OCI-LY3 (cell line): ENCODE measurements at regions not wholly inside any gene's neighbourhood (a gene's known extent, or its start where the extent isn't known, plus 50 kb on each side); places are given as distances from the start of the nearest gene placed in this dataset.

Source experiments
- H2AFZ ChIP-seq: fragments of 200-600, 300-600 bp; shearing (Covaris generic); 2 replicates; pipeline ENCODE4 v1.6.0; 2014; ENCODE audit warnings: antibody characterized with exemption, low read depth, low read length
- H3K27ac ChIP-seq: fragments of 200-600, 300-600 bp; sonication (generic); 2 replicates; pipeline ENCODE4 v1.5.1; 2014; ENCODE audit warnings: mild to moderate bottlenecking, low read length, moderate library complexity, mixed read lengths
- H3K27me3 ChIP-seq: fragments of 200-600, 300-600 bp; sonication (generic); 2 replicates; pipeline ENCODE4 v1.6.1; 2014; ENCODE audit warnings: low read depth, low read length, mixed read lengths
- H3K36me3 ChIP-seq: fragments of 200-600, 300-600 bp; sonication (generic); replicated peaks from 2 replicates; pipeline ENCODE3; 2014; ENCODE audit warnings: low read depth, low read length, mixed read lengths
- H3K4me1 ChIP-seq: fragments of 300-600, 200-600 bp; sonication (generic); 2 replicates; pipeline ENCODE4 v1.6.1; 2014; ENCODE audit warnings: low read length, mixed read lengths
- H3K4me2 ChIP-seq: fragments of 200-600, 300-600 bp; sonication (generic); 2 replicates; pipeline ENCODE4 v1.6.1; 2014; ENCODE audit warnings: low read length, mixed read lengths
- H3K4me3 ChIP-seq: fragments of 300-600, 200-600 bp; sonication (generic); 2 replicates; pipeline ENCODE4 v1.5.1; 2014; ENCODE audit warnings: antibody characterized with exemption, mild to moderate bottlenecking, low read length, moderate library complexity
- H3K79me2 ChIP-seq: fragments of 300-600, 200-600 bp; shearing (Covaris generic); 2 replicates; pipeline ENCODE4 v1.6.1; 2014; ENCODE audit warnings: mild to moderate bottlenecking, low read length, mixed read lengths
- H3K9ac ChIP-seq: fragments of 300-600, 200-600 bp; shearing (Covaris generic); 2 replicates; pipeline ENCODE4 v1.6.0; 2014; ENCODE audit warnings: mild to moderate bottlenecking, low read length, moderate library complexity
- H3K9me3 ChIP-seq: fragments of 200-600, 300-600 bp; shearing (Covaris generic); 2 replicates; pipeline ENCODE4 v1.6.1; 2014; ENCODE audit warnings: low read length, mixed read lengths; ENCODE audit not compliant: insufficient read depth
- H4K20me1 ChIP-seq: fragments of 200-600, 300-600 bp; sonication (generic); 2 replicates; pipeline ENCODE4 v1.6.1; 2016; ENCODE audit warnings: low read length, mixed read lengths; ENCODE audit not compliant: insufficient read depth
- EZH2phosphoT487 ChIP-seq: fragments of 200-600 bp; shearing (Covaris generic); IDR thresholded peaks from 2 replicates; pipeline ENCODE4 v1.6.1; 2018; ENCODE audit warnings: antibody characterized with exemption, mixed run types, low read depth
- TF ChIP-seq, protein P1 (sequence below): fragments of 200-600, 300-600 bp; sonication (generic); IDR thresholded peaks from 2 replicates; pipeline ENCODE4 v1.5.1; 2014; ENCODE audit warnings: antibody characterized with exemption, low read length, low read depth

DNA sequence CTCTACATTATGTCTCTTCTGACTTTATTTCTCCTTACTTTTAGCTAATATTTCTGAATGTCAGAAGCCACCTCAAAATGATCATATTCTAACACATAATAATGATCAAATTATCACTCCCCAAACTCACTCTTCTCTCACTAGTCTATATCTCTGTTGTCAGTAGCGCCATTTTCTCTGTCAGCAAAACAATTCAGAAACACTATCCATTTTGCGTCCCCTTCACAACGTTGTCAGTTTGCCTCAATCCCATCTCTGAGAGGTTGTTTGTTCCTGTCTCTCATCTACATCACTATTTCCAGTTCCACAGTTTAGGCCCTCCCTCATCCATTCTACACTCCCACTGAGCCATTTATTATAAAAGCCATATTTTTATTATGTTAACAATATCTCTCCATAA, 1376.3 kb upstream of the ACVR2A start:
- no peaks in the 10 kb centered on the region for H3K79me2 ChIP-seq
- no peaks in the 10 kb centered on the region for H3K27me3 ChIP-seq
- no peak overlapping the region for H3K4me3 ChIP-seq
- H3K4me2 ChIP-seq: no peak overlapping the region
- H4K20me1 ChIP-seq: no peaks in the 10 kb centered on the region
- H3K4me1 ChIP-seq: no peaks in the 10 kb centered on the region
- H3K9me3 ChIP-seq: no peaks in the 10 kb centered on the region
- H3K36me3 ChIP-seq: no peaks in the 10 kb centered on the region
- TF ChIP-seq EZH2phosphoT487: no peak
- H3K27ac ChIP-seq: no peak overlapping the region
- no peak overlapping the region for H3K9ac ChIP-seq
- no peak overlapping the region for H2AFZ ChIP-seq

DNA sequence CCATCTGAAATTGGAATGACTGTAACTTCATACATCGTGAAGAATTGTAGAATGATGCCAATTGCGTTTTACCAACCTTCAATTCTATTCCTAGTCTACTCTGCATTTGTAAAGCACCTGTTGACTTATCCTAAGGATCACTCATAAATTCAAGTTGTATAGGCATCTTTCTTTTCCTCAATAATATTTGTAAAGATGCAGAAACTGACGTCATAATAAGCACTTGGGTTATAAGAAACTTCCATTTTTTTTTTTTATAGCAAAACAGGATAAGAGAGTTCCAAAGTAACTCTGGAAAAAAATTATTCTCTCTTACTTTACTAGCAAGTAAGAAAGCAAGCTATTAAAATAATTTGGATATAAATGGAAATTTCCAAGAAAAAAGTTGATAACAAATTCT, 1377.4 kb upstream of the ACVR2A start:
- no peak overlapping the region for H3K4me2 ChIP-seq
- H3K36me3 ChIP-seq: no peaks in the 10 kb centered on the region
- H3K27me3 ChIP-seq: no peaks in the 10 kb centered on the region
- no peaks in the 10 kb centered on the region for H4K20me1 ChIP-seq
- no peak overlapping the region for H2AFZ ChIP-seq
- no peak overlapping the region for H3K27ac ChIP-seq
- H3K9me3 ChIP-seq: no peaks in the 10 kb centered on the region
- no peaks in the 10 kb centered on the region for H3K79me2 ChIP-seq
- no peaks in the 10 kb centered on the region for H3K4me1 ChIP-seq
- no peak overlapping the region for H3K4me3 ChIP-seq
- no peak for TF ChIP-seq EZH2phosphoT487
- TF ChIP-seq, protein P1, sequence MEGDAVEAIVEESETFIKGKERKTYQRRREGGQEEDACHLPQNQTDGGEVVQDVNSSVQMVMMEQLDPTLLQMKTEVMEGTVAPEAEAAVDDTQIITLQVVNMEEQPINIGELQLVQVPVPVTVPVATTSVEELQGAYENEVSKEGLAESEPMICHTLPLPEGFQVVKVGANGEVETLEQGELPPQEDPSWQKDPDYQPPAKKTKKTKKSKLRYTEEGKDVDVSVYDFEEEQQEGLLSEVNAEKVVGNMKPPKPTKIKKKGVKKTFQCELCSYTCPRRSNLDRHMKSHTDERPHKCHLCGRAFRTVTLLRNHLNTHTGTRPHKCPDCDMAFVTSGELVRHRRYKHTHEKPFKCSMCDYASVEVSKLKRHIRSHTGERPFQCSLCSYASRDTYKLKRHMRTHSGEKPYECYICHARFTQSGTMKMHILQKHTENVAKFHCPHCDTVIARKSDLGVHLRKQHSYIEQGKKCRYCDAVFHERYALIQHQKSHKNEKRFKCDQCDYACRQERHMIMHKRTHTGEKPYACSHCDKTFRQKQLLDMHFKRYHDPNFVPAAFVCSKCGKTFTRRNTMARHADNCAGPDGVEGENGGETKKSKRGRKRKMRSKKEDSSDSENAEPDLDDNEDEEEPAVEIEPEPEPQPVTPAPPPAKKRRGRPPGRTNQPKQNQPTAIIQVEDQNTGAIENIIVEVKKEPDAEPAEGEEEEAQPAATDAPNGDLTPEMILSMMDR: no peak
- no peak overlapping the region for H3K9ac ChIP-seq

DNA sequence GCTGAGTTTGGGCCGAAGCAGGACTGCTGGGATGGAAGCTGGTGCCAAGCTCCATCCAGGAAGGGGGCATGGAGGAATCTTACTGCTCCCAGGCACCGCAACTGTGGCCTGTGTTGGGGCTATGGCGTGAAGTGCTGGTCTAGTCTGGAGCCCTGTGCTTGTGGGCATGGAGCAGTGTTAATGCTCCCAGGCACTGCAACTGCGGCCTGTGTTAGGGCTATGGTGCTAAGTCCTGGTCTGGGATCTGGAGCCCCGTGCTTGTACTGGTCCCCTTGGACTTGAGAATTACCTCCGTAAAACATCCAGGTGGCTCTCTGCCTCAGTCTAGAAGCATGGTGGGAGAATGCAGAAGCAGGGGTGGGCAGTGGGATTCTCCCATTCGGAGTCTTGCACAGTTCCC, 1379.4 kb upstream of the ACVR2A start:
- H4K20me1 ChIP-seq: no peaks in the 10 kb centered on the region
- H3K9ac ChIP-seq: no peak overlapping the region
- no peaks in the 10 kb centered on the region for H3K36me3 ChIP-seq
- no peaks in the 10 kb centered on the region for H3K4me1 ChIP-seq
- H3K27ac ChIP-seq: no peak overlapping the region
- no peak overlapping the region for H3K4me2 ChIP-seq
- no peaks in the 10 kb centered on the region; the same call in 1 of the 2 replicates for H3K9me3 ChIP-seq
- no peaks in the 10 kb centered on the region for H3K27me3 ChIP-seq
- H3K79me2 ChIP-seq: no peaks in the 10 kb centered on the region
- H3K4me3 ChIP-seq: no peak overlapping the region
- no peak overlapping the region for H2AFZ ChIP-seq
- no peak for TF ChIP-seq EZH2phosphoT487
- TF ChIP-seq, protein P1: no peak

DNA sequence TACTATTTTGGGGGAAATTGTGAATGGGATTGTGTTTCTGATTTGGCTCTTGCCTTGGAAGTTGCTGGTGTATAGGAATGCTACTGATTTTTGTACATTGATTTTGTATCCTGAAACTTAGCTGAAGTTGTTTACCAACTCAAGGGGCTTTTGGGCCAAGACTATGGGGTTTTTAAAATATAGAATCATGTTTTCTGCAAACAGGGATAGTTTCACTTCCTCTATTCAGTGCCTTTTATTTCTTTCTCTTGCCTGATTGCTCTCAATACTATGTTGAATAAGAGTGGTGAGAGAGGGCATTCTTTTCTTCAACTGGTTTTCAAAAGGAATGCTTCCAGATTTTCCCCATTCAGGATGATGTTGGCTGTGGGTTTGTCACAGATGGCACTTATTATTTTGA, 1383.8 kb upstream of the ACVR2A start:
- H3K4me3 ChIP-seq: no peak overlapping the region
- TF ChIP-seq EZH2phosphoT487: no peak
- TF ChIP-seq, protein P1: no peak
- H3K4me1 ChIP-seq: no peaks in the 10 kb centered on the region
- H3K4me2 ChIP-seq: no peak overlapping the region
- H4K20me1 ChIP-seq: no peaks in the 10 kb centered on the region
- no peak overlapping the region for H3K27ac ChIP-seq
- no peaks in the 10 kb centered on the region for H3K79me2 ChIP-seq
- no peaks in the 10 kb centered on the region for H3K27me3 ChIP-seq
- no peaks in the 10 kb centered on the region for H3K36me3 ChIP-seq
- H2AFZ ChIP-seq: no peak overlapping the region
- peaks cover 10% of the 10 kb centered on the region; the same call in 1 of the 2 replicates for H3K9me3 ChIP-seq
- H3K9ac ChIP-seq: no peak overlapping the region

DNA sequence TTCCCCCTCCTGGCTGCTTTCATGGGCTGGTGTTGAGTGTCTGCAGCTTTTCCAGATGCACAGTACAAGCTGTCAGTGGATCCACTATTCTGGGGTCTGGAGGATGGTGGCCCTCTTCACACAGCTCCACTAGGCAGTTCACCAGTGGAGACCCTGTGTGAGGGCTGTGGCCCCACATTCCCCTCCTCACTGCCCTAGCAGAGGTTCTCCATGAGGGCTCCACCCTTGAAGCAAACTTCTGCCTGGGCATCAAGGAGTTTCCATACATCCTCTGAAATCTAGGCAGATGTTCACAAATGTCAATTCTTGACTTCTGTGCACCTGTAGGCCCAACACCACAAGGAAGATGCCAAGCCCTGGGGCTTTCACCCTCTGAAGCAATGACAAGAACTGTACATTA, 1386.2 kb upstream of the ACVR2A start:
- H3K4me1 ChIP-seq: no peaks in the 10 kb centered on the region
- H3K27me3 ChIP-seq: no peaks in the 10 kb centered on the region
- no peak overlapping the region for H3K4me3 ChIP-seq
- no peak overlapping the region for H3K9ac ChIP-seq
- H3K4me2 ChIP-seq: no peak overlapping the region
- TF ChIP-seq, protein P1: no peak
- no peak for TF ChIP-seq EZH2phosphoT487
- no peak overlapping the region for H2AFZ ChIP-seq
- H3K36me3 ChIP-seq: no peaks in the 10 kb centered on the region
- H3K79me2 ChIP-seq: no peaks in the 10 kb centered on the region
- no peaks in the 10 kb centered on the region for H4K20me1 ChIP-seq
- H3K27ac ChIP-seq: no peak overlapping the region
- H3K9me3 ChIP-seq: peaks cover 10% of the 10 kb centered on the region; the same call in 1 of the 2 replicates
